GM06990 (cell line): ENCODE measurements at regions not wholly inside any gene's neighbourhood (a gene's known extent, or its start where the extent isn't known, plus 50 kb on each side); places are given as distances from the start of the nearest gene placed in this dataset.

ENCODE experiments used
- DNase-seq: peaks from one replicate; pipeline ENCODE4 v3.0.0-alpha.2; 2011; ENCODE audit not compliant: insufficient read length; ENCODE audit errors: extremely low read depth
- H3K27me3 ChIP-seq: replicated peaks from 2 replicates; pipeline ENCODE4 v1.6.0; 2011; ENCODE audit warnings: low read length; ENCODE audit not compliant: control insufficient read depth, insufficient read depth
- H3K36me3 ChIP-seq: 2 replicates; pipeline ENCODE4 v1.5.1; 2011; ENCODE audit warnings: low read length; ENCODE audit not compliant: control insufficient read depth, insufficient read depth
- H3K4me3 ChIP-seq: replicated peaks from 2 replicates; pipeline ENCODE4 v1.5.1; 2011; ENCODE audit warnings: low read depth, mild to moderate bottlenecking, control low read depth, low read length
- CTCF ChIP-seq: IDR thresholded peaks from 2 replicates; pipeline ENCODE4 v1.5.1; 2011; ENCODE audit warnings: low read length, control low read depth, mild to moderate bottlenecking, inconsistent platforms; ENCODE audit not compliant: insufficient read depth, poor library complexity, severe bottlenecking

DNA sequence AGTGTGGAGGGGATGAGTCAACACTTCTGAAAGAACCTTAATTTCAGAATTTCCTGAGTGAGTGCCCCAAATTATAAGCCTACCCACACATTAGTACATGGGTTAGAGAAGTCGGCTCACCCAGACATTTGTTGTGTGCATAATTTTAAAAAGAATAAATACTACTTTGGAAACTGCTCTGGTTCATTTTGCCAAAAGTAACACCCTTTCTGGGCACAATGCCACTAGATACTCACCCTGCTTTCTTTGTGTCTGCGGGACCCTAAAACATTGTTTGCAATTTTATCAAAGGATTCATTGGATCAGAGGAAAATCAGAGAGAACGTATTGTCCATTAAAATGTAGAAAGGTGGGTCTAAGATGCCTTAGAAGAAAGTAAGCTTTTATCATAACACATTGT lies 245.5 kb upstream of the NRP1 start:
- DNase-seq: no peak
- no peak overlapping the region for H3K4me3 ChIP-seq
- no peaks in the 10 kb centered on the region for H3K36me3 ChIP-seq

GRCh38 chr10:33573606-33574005 lies 239.1 kb upstream of the NRP1 start:
- DNase-seq: no peak
- no peaks in the 10 kb centered on the region for H3K36me3 ChIP-seq
- H3K4me3 ChIP-seq: no peak overlapping the region
- no peak for TF ChIP-seq CTCF
- H3K27me3 ChIP-seq: no peaks in the 10 kb centered on the region

More for the DNA sequence above, 245.5 kb upstream of the NRP1 start:
- TF ChIP-seq CTCF: no peak
- H3K27me3 ChIP-seq: no peaks in the 10 kb centered on the region

GRCh38 chr10:33571616-33572015 lies 237.1 kb upstream of the NRP1 start:
- H3K36me3 ChIP-seq: no peaks in the 10 kb centered on the region
- no peak for TF ChIP-seq CTCF
- DNase-seq: no peak
- no peak overlapping the region for H3K4me3 ChIP-seq
- H3K27me3 ChIP-seq: no peaks in the 10 kb centered on the region

DNA sequence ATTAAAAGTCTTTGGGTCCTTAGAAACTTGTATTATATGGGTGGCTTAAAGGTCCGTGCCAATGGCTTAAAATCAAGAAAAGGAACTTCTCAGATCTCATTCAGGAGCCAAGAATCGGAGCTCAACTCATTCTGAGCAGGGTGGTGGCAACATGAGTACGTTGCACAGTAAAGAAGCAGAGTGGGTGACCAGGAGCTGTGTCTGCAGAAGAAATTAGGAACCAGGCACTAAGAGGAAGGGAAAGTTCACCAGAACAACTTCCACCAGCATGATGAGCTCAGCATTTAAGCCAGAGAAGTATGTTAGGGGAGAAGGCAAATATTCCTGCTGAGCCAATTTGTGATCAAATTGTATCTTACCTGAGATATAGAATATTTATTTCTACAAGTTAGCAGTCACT lies 236.0 kb upstream of the NRP1 start:
- no peak for DNase-seq
- no peaks in the 10 kb centered on the region for H3K27me3 ChIP-seq
- H3K36me3 ChIP-seq: no peaks in the 10 kb centered on the region
- no peak for TF ChIP-seq CTCF
- H3K4me3 ChIP-seq: no peak overlapping the region

DNA sequence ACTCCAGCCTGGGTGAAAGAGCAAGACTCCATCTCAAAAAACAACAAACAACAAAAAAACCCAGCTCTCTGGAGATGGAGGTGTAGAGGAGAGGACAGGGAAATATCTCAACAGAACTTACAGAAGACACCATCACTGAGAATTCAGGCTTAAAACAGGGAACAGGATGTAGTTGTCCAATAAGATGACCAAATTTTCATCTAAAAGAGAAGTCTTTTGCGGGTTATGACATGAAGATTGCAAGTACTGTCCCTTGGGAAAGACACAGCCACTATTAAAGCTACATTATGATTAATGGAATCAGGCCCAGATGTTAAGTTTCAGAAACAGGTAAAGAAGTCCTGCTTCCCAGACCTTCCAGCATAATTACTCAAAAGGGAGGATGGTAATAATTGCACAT lies 235.2 kb upstream of the NRP1 start:
- H3K27me3 ChIP-seq: no peaks in the 10 kb centered on the region
- no peaks in the 10 kb centered on the region for H3K36me3 ChIP-seq
- H3K4me3 ChIP-seq: no peak overlapping the region
- DNase-seq: no peak
- TF ChIP-seq CTCF: no peak

- no peak for DNase-seq
- Histone ChIP-seq H3K27me3 (no peaks in the 10 kb centered on the region), H3K4me3 (no peak overlapping the region), H3K36me3 (no peaks in the 10 kb centered on the region)
- no peak for TF ChIP-seq CTCF
These were observed 232.0 kb upstream of the NRP1 start for GRCh38 chr10:33566426-33566825.
